Epithelial cell of esophagus (primary cell): ENCODE measurements at regions not wholly inside any gene's neighbourhood (a gene's known extent, or its start where the extent isn't known, plus 50 kb on each side); places are given as distances from the start of the nearest gene placed in this dataset.

ENCODE experiments used
- DNase-seq: peaks from one replicate; pipeline ENCODE4 v3.0.0; 2010; ENCODE audit warnings: low read depth
- H3K4me3 ChIP-seq: 2 replicates; pipeline ENCODE4 v1.5.1; 2011; ENCODE audit warnings: mild to moderate bottlenecking, low read length, control low read depth
- CTCF ChIP-seq: IDR thresholded peaks from 2 replicates; pipeline ENCODE4 v1.5.1; 2011; ENCODE audit warnings: low read depth, mild to moderate bottlenecking, low read length, control low read depth, inconsistent platforms; ENCODE audit not compliant: insufficient read depth; ENCODE audit errors: missing control alignments

- H3K4me3 ChIP-seq: no peak overlapping the region
- no peak for DNase-seq
- no peak for TF ChIP-seq CTCF
Measured at GRCh38 chr3:30516238-30516637, 90.2 kb upstream of the TGFBR2 start.

- DNase-seq: no peak
- TF ChIP-seq CTCF: peak; percentile 34
- no peak overlapping the region for H3K4me3 ChIP-seq
Measured at GRCh38 chr3:30518181-30518864, 88.1 kb upstream of the TGFBR2 start.

- DNase-seq: no peak
- TF ChIP-seq CTCF: no peak
- H3K4me3 ChIP-seq: no peak overlapping the region
Measured at GRCh38 chr3:30518872-30519271, 87.5 kb upstream of the TGFBR2 start.

- no peak for TF ChIP-seq CTCF
- H3K4me3 ChIP-seq: no peak overlapping the region
- DNase-seq: no peak
Measured at GRCh38 chr3:30520699-30521098, 85.7 kb upstream of the TGFBR2 start.

GRCh38 chr3:30521156-30521715 lies 85.2 kb upstream of the TGFBR2 start:
- DNase-seq: no peak
- no peak for TF ChIP-seq CTCF

GRCh38 chr3:30522476-30522875 lies 83.9 kb upstream of the TGFBR2 start:
- no peak for DNase-seq
- no peak overlapping the region for H3K4me3 ChIP-seq
- TF ChIP-seq CTCF: no peak

More at GRCh38 chr3:30521156-30521715, 85.2 kb upstream of the TGFBR2 start:
- no peak overlapping the region for H3K4me3 ChIP-seq

GRCh38 chr3:30523366-30523765 lies 83.0 kb upstream of the TGFBR2 start:
- TF ChIP-seq CTCF: no peak
- no peak for DNase-seq
- H3K4me3 ChIP-seq: no peak overlapping the region
